ENCODE measurements at regions not wholly inside any gene's neighbourhood (a gene's known extent, or its start where the extent isn't known, plus 50 kb on each side); places are given as distances from the start of the nearest gene placed in this dataset.
A peak's percentile ranks its signal among the peaks of the same experiment; 100 is the strongest.

- H3K36me3 ChIP-seq (ENCODE audit: control insufficient read depth, insufficient read depth, low read length) = no peaks in the 10 kb centered on the region
- no peak overlapping the region for H3K4me3 ChIP-seq (ENCODE audit: low read depth, low read length)
- H3K27me3 ChIP-seq (ENCODE audit: control insufficient read depth, insufficient read depth, low read length) = no peaks in the 10 kb centered on the region
- TF ChIP-seq, protein P1, sequence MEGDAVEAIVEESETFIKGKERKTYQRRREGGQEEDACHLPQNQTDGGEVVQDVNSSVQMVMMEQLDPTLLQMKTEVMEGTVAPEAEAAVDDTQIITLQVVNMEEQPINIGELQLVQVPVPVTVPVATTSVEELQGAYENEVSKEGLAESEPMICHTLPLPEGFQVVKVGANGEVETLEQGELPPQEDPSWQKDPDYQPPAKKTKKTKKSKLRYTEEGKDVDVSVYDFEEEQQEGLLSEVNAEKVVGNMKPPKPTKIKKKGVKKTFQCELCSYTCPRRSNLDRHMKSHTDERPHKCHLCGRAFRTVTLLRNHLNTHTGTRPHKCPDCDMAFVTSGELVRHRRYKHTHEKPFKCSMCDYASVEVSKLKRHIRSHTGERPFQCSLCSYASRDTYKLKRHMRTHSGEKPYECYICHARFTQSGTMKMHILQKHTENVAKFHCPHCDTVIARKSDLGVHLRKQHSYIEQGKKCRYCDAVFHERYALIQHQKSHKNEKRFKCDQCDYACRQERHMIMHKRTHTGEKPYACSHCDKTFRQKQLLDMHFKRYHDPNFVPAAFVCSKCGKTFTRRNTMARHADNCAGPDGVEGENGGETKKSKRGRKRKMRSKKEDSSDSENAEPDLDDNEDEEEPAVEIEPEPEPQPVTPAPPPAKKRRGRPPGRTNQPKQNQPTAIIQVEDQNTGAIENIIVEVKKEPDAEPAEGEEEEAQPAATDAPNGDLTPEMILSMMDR (IDR thresholded peaks at IDR 0.05; ENCODE audit: insufficient read depth, low read length, poor library complexity, severe bottlenecking) = no peak
- peak; percentile 29 for DNase-seq (ENCODE audit: low read depth)
These were observed 97.9 kb upstream of the KLHL29 start for GRCh38 chr2:23286758-23287704.

GRCh38 chr2:23289671-23290070 is 95.3 kb upstream of the KLHL29 start:
- H3K4me3 ChIP-seq (ENCODE audit: low read depth, low read length) = no peak overlapping the region
- no peaks in the 10 kb centered on the region for H3K27me3 ChIP-seq (ENCODE audit: control insufficient read depth, insufficient read depth, low read length)
- H3K36me3 ChIP-seq (ENCODE audit: control insufficient read depth, insufficient read depth, low read length) = no peaks in the 10 kb centered on the region
- no peak for DNase-seq (ENCODE audit: low read depth)
- TF ChIP-seq, protein P1 (IDR thresholded peaks at IDR 0.05; ENCODE audit: insufficient read depth, low read length, poor library complexity, severe bottlenecking) = no peak

DNA sequence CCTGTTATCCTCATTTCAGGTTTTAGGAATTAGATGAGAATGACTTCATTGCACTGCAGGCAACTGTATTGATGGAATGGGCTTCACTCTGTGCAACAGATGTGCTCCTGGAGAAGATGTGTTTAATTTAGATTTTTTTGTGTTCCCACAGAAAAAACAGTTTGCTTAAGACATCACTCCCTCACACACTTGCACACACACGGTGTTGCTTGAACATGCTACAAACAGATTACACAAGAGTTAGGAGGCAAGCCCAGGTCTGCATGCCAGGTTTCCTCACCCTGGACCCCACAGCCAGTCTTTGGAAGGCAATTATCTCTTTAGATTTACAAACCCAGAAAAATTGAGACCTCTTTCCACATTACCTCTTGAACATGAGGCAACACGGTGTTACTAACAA is 93.7 kb upstream of the KLHL29 start:
- Histone ChIP-seq H3K27me3 (ENCODE audit: control insufficient read depth, insufficient read depth, low read length) (no peaks in the 10 kb centered on the region), H3K4me3 (ENCODE audit: low read depth, low read length) (no peak overlapping the region), H3K36me3 (ENCODE audit: control insufficient read depth, insufficient read depth, low read length) (no peaks in the 10 kb centered on the region)
- DNase-seq (ENCODE audit: low read depth) = no peak
- TF ChIP-seq, protein P1 (IDR thresholded peaks at IDR 0.05; ENCODE audit: insufficient read depth, low read length, poor library complexity, severe bottlenecking) = no peak

DNA sequence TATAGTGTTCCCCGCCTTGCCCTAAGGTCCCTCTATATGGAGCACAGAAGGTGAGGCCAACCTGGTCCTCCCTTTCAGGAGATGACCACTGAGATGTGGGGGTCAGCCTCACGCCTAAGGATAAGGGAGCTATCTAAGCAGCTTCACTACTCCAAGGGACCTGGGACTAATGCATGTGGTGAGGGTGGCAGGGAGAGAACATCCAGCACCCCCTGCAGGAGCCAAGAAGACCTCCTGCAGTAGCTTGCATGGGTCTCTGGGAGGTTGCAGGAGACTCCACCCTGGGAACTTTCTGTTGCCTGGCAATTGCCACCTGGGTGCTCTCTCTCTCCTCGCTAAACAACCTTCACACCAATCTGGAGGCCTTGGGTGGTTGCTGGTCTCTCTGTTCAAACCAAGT is 93.0 kb upstream of the KLHL29 start:
- H3K4me3 ChIP-seq (ENCODE audit: low read depth, low read length) = no peak overlapping the region
- no peak for DNase-seq (ENCODE audit: low read depth)
- H3K36me3 ChIP-seq (ENCODE audit: control insufficient read depth, insufficient read depth, low read length) = no peaks in the 10 kb centered on the region
- TF ChIP-seq, protein P1 (IDR thresholded peaks at IDR 0.05; ENCODE audit: insufficient read depth, low read length, poor library complexity, severe bottlenecking) = no peak
- no peaks in the 10 kb centered on the region for H3K27me3 ChIP-seq (ENCODE audit: control insufficient read depth, insufficient read depth, low read length)

GRCh38 chr2:23293063-23293462 is 91.9 kb upstream of the KLHL29 start:
- TF ChIP-seq, protein P1 (IDR thresholded peaks at IDR 0.05; ENCODE audit: insufficient read depth, low read length, poor library complexity, severe bottlenecking) = no peak
- DNase-seq (ENCODE audit: low read depth) = no peak
- H3K36me3 ChIP-seq (ENCODE audit: control insufficient read depth, insufficient read depth, low read length) = no peaks in the 10 kb centered on the region

More at GRCh38 chr2:23293063-23293462, 91.9 kb upstream of the KLHL29 start:
- Histone ChIP-seq H3K4me3 (ENCODE audit: low read depth, low read length) (no peak overlapping the region), H3K27me3 (ENCODE audit: control insufficient read depth, insufficient read depth, low read length) (no peaks in the 10 kb centered on the region)

All from kidney epithelial cell (primary cell).